ENCODE measurements at regions not wholly inside any gene's neighbourhood (a gene's known extent, or its start where the extent isn't known, plus 50 kb on each side); places are given as distances from the start of the nearest gene placed in this dataset.

DNA sequence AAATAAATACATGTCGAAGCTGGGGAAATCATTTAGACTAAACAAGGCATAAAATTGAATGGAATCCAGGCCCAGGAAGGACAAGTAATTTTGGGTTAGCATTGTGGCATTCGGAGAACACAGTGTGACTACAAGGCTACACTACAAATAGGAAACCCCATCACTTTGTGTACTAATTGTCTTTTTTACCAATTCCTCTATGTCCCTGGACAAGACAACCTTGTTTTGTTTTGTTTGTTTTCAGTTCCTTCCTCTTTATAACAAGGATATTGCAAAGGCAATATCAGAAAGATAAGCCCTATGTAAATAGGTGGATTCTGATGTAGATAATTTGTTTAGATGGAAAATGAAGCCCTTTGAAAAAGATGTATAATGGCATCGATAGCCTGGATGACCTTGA is 215.9 kb upstream of the MKLN1 start:
- Mint-ChIP-seq H3K36me3 (no peaks in the 10 kb centered on the region), H3K27ac (no peak overlapping the region), H3K27me3 (ENCODE audit: low read depth) (peaks cover 12% of the 10 kb centered on the region), H3K4me3 (no peak overlapping the region), H3K4me1 (peaks cover 36% of the 10 kb centered on the region), H3K9me3 (no peaks in the 10 kb centered on the region)
- TF ChIP-seq ZBTB21 (CRISPR knock-in tag; IDR thresholded peaks at IDR 0.05; ENCODE audit: borderline replicate concordance): no peak
- TF ChIP-seq, protein P1, sequence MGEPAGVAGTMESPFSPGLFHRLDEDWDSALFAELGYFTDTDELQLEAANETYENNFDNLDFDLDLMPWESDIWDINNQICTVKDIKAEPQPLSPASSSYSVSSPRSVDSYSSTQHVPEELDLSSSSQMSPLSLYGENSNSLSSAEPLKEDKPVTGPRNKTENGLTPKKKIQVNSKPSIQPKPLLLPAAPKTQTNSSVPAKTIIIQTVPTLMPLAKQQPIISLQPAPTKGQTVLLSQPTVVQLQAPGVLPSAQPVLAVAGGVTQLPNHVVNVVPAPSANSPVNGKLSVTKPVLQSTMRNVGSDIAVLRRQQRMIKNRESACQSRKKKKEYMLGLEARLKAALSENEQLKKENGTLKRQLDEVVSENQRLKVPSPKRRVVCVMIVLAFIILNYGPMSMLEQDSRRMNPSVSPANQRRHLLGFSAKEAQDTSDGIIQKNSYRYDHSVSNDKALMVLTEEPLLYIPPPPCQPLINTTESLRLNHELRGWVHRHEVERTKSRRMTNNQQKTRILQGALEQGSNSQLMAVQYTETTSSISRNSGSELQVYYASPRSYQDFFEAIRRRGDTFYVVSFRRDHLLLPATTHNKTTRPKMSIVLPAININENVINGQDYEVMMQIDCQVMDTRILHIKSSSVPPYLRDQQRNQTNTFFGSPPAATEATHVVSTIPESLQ (CRISPR knock-in tag; IDR thresholded peaks at IDR 0.05): no peak
- TF ChIP-seq RORB (CRISPR knock-in tag; IDR thresholded peaks at IDR 0.05): no peak
- no peak for TF ChIP-seq ZNF671 (CRISPR knock-in tag; IDR thresholded peaks at IDR 0.05)
- POLR2A ChIA-PET: no interaction called here
- CTCF ChIA-PET: interaction anchor here (1.0 kb wide), 1 partner anchor 191 kb away, joined by 3 read pairs; no protein-coding TSS in a partner anchor
- DNase-seq (ENCODE audit: low spot score) (no peak), ATAC-seq (no peak)

DNA sequence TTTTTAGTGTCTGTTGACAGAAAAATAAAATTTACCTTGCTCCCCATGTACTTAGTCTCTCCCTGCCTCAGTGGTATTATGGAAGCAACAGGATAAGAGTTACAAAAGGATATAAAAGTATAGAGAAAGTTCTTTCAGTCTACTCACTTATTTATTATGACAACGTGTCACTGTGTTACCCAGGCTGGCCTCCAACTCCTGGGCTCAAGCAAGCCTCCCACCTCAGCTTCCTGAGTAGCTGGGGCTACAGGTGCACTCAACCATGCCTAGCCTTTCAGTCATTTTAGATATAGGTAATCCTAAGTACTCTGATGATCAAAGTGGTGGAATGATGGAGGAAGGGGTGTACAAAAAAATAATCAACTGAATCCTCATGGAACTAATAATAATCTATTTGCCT is 215.2 kb upstream of the MKLN1 start:
- no peak overlapping the region for H3K27ac Mint-ChIP-seq
- TF ChIP-seq, protein P2, sequence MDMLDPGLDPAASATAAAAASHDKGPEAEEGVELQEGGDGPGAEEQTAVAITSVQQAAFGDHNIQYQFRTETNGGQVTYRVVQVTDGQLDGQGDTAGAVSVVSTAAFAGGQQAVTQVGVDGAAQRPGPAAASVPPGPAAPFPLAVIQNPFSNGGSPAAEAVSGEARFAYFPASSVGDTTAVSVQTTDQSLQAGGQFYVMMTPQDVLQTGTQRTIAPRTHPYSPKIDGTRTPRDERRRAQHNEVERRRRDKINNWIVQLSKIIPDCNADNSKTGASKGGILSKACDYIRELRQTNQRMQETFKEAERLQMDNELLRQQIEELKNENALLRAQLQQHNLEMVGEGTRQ (CRISPR knock-in tag; IDR thresholded peaks at IDR 0.05): no peak
- TF ChIP-seq, protein P3, sequence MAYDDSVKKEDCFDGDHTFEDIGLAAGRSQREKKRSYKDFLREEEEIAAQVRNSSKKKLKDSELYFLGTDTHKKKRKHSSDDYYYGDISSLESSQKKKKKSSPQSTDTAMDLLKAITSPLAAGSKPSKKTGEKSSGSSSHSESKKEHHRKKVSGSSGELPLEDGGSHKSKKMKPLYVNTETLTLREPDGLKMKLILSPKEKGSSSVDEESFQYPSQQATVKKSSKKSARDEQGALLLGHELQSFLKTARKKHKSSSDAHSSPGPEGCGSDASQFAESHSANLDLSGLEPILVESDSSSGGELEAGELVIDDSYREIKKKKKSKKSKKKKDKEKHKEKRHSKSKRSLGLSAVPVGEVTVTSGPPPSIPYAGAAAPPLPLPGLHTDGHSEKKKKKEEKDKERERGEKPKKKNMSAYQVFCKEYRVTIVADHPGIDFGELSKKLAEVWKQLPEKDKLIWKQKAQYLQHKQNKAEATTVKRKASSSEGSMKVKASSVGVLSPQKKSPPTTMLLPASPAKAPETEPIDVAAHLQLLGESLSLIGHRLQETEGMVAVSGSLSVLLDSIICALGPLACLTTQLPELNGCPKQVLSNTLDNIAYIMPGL (CRISPR knock-in tag; IDR thresholded peaks at IDR 0.05): no peak
- no peak for TF ChIP-seq ZBTB21 (CRISPR knock-in tag; IDR thresholded peaks at IDR 0.05; ENCODE audit: borderline replicate concordance)
- TF ChIP-seq, protein P4, sequence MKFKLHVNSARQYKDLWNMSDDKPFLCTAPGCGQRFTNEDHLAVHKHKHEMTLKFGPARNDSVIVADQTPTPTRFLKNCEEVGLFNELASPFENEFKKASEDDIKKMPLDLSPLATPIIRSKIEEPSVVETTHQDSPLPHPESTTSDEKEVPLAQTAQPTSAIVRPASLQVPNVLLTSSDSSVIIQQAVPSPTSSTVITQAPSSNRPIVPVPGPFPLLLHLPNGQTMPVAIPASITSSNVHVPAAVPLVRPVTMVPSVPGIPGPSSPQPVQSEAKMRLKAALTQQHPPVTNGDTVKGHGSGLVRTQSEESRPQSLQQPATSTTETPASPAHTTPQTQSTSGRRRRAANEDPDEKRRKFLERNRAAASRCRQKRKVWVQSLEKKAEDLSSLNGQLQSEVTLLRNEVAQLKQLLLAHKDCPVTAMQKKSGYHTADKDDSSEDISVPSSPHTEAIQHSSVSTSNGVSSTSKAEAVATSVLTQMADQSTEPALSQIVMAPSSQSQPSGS (CRISPR knock-in tag; IDR thresholded peaks at IDR 0.05; ENCODE audit: borderline replicate concordance, low read depth): no peak
- TF ChIP-seq ZNF232 (CRISPR knock-in tag; IDR thresholded peaks at IDR 0.05): no peak
- TF ChIP-seq, protein P5, sequence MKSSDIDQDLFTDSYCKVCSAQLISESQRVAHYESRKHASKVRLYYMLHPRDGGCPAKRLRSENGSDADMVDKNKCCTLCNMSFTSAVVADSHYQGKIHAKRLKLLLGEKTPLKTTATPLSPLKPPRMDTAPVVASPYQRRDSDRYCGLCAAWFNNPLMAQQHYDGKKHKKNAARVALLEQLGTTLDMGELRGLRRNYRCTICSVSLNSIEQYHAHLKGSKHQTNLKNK (CRISPR knock-in tag; IDR thresholded peaks at IDR 0.05): no peak
- TF ChIP-seq, protein P6, sequence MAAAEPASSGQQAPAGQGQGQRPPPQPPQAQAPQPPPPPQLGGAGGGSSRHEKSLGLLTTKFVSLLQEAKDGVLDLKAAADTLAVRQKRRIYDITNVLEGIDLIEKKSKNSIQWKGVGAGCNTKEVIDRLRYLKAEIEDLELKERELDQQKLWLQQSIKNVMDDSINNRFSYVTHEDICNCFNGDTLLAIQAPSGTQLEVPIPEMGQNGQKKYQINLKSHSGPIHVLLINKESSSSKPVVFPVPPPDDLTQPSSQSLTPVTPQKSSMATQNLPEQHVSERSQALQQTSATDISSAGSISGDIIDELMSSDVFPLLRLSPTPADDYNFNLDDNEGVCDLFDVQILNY (CRISPR knock-in tag; IDR thresholded peaks at IDR 0.05): no peak
- TF ChIP-seq ETV6 (CRISPR knock-in tag; IDR thresholded peaks at IDR 0.05): no peak
- TF ChIP-seq, protein P7, sequence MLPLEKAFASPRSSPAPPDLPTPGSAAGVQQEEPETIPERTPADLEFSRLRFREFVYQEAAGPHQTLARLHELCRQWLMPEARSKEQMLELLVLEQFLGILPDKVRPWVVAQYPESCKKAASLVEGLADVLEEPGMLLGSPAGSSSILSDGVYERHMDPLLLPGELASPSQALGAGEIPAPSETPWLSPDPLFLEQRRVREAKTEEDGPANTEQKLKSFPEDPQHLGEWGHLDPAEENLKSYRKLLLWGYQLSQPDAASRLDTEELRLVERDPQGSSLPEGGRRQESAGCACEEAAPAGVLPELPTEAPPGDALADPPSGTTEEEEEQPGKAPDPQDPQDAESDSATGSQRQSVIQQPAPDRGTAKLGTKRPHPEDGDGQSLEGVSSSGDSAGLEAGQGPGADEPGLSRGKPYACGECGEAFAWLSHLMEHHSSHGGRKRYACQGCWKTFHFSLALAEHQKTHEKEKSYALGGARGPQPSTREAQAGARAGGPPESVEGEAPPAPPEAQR (CRISPR knock-in tag; IDR thresholded peaks at IDR 0.05): no peak
- TF ChIP-seq KAT7 (CRISPR knock-in tag; IDR thresholded peaks at IDR 0.05; ENCODE audit: borderline replicate concordance): no peak
- TF ChIP-seq MYBL2 (CRISPR knock-in tag; IDR thresholded peaks at IDR 0.05): no peak
- no peak for TF ChIP-seq CREM (CRISPR knock-in tag; IDR thresholded peaks at IDR 0.05)
- TF ChIP-seq, protein P8, sequence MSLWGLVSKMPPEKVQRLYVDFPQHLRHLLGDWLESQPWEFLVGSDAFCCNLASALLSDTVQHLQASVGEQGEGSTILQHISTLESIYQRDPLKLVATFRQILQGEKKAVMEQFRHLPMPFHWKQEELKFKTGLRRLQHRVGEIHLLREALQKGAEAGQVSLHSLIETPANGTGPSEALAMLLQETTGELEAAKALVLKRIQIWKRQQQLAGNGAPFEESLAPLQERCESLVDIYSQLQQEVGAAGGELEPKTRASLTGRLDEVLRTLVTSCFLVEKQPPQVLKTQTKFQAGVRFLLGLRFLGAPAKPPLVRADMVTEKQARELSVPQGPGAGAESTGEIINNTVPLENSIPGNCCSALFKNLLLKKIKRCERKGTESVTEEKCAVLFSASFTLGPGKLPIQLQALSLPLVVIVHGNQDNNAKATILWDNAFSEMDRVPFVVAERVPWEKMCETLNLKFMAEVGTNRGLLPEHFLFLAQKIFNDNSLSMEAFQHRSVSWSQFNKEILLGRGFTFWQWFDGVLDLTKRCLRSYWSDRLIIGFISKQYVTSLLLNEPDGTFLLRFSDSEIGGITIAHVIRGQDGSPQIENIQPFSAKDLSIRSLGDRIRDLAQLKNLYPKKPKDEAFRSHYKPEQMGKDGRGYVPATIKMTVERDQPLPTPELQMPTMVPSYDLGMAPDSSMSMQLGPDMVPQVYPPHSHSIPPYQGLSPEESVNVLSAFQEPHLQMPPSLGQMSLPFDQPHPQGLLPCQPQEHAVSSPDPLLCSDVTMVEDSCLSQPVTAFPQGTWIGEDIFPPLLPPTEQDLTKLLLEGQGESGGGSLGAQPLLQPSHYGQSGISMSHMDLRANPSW (CRISPR knock-in tag; conservative IDR thresholded peaks at IDR 0.05; ENCODE audit: low read depth): no peak
- DNase-seq (ENCODE audit: low spot score): no peak
- peaks cover under 1% of the 10 kb centered on the region for H3K36me3 Mint-ChIP-seq
- CTCF ChIA-PET: interaction anchor here (0.5 to 1.0 kb wide), 2 partner anchors 43 to 191 kb away, joined by 3 read pairs; no protein-coding TSS in a partner anchor
- ATAC-seq: no peak
- H3K4me1 Mint-ChIP-seq: peaks cover 36% of the 10 kb centered on the region
- POLR2A ChIA-PET: no interaction called here
- H3K27me3 Mint-ChIP-seq (ENCODE audit: low read depth): peaks cover 12% of the 10 kb centered on the region
- H3K9me3 Mint-ChIP-seq: peaks cover 2% of the 10 kb centered on the region
- H3K4me3 Mint-ChIP-seq: no peak overlapping the region

Measured in WTC11 (cell line).